PC-9 (cell line): ENCODE measurements at regions not wholly inside any gene's neighbourhood (a gene's known extent, or its start where the extent isn't known, plus 50 kb on each side); places are given as distances from the start of the nearest gene placed in this dataset.

Experiments
- CTCF ChIP-seq: fragments of 200-600 bp; sonication (generic); conservative IDR thresholded peaks from 2 replicates; pipeline ENCODE4 v1.6.1; 2017; ENCODE audit warnings: mixed run types, antibody characterized with exemption, mild to moderate bottlenecking, moderate library complexity
- EZH2 ChIP-seq: fragments of 200-600 bp; sonication (generic); IDR thresholded peaks from 2 replicates; pipeline ENCODE4 v1.8.0; 2017; ENCODE audit warnings: antibody characterized with exemption, low read depth

GRCh38 chr4:125832161-125832560, 517.4 kb downstream of the FAT4 start:
- TF ChIP-seq CTCF (no peak), EZH2 (no peak)
